Hepatocyte (in vitro differentiated cells): ENCODE measurements at regions not wholly inside any gene's neighbourhood (a gene's known extent, or its start where the extent isn't known, plus 50 kb on each side); places are given as distances from the start of the nearest gene placed in this dataset.

Experiments used
- DNase-seq: peaks from one replicate; pipeline ENCODE4 v3.0.0-alpha.2; 2016; ENCODE audit warnings: low spot score
- H2AFZ ChIP-seq: fragments of 200-600 bp; sonication (generic); 2 replicates; pipeline ENCODE4 v1.6.0; 2016; ENCODE audit warnings: antibody characterized with exemption, mild to moderate bottlenecking
- H3K27ac ChIP-seq: fragments of 200-600 bp; sonication (generic); 2 replicates; pipeline ENCODE4 v1.5.1; 2016; ENCODE audit warnings: mild to moderate bottlenecking
- H3K27me3 ChIP-seq: fragments of 200-600 bp; sonication (generic); 2 replicates; pipeline ENCODE4 v1.6.1; 2016
- H3K36me3 ChIP-seq: fragments of 200-600 bp; sonication (generic); replicated peaks from 2 replicates; pipeline ENCODE4 v1.5.1; 2016; ENCODE audit warnings: low read depth; ENCODE audit not compliant: insufficient read depth
- H3K4me1 ChIP-seq: fragments of 200-600 bp; sonication (generic); 2 replicates; pipeline ENCODE4 v1.5.1; 2016; ENCODE audit warnings: mild to moderate bottlenecking, moderate library complexity; ENCODE audit not compliant: insufficient read depth
- H3K4me2 ChIP-seq: fragments of 200-600 bp; sonication (generic); 2 replicates; pipeline ENCODE4 v1.6.0; 2016
- H3K4me3 ChIP-seq: fragments of 200-600 bp; sonication (generic); 2 replicates; pipeline ENCODE4 v1.5.1; 2016; ENCODE audit warnings: mild to moderate bottlenecking
- H3K79me2 ChIP-seq: fragments of 200-600 bp; sonication (generic); 2 replicates; pipeline ENCODE4 v1.6.0; 2017; ENCODE audit warnings: mild to moderate bottlenecking
- H3K9me2 ChIP-seq: fragments of 200-600 bp; sonication (generic); replicated peaks from 2 replicates; pipeline ENCODE4 v1.6.0; 2017; ENCODE audit warnings: mild to moderate bottlenecking; ENCODE audit not compliant: insufficient read depth
- H3K9me3 ChIP-seq: fragments of 200-600 bp; sonication (generic); 2 replicates; pipeline ENCODE4 v1.5.1; 2016; ENCODE audit warnings: low read depth, mild to moderate bottlenecking
- H4K20me1 ChIP-seq: fragments of 200-600 bp; sonication (generic); 2 replicates; pipeline ENCODE4 v1.6.0; 2016; ENCODE audit warnings: mild to moderate bottlenecking; ENCODE audit not compliant: insufficient read depth, poor library complexity, severe bottlenecking
- EZH2 ChIP-seq: fragments of 200-600 bp; sonication (generic); IDR thresholded peaks from 2 replicates; pipeline ENCODE4 v1.6.1; 2016; ENCODE audit warnings: antibody characterized with exemption, mild to moderate bottlenecking, borderline replicate concordance
- EZH2phosphoT487 ChIP-seq: fragments of 200-600 bp; sonication (generic); IDR thresholded peaks from one replicate; pipeline ENCODE4 v1.6.1; 2018; ENCODE audit warnings: antibody characterized with exemption, mild to moderate bottlenecking, low read depth, moderate library complexity; ENCODE audit not compliant: unreplicated experiment, severe bottlenecking
- WGBS: methylation state at CpG from one replicate; pipeline ENCODE4 v1.1.6; 2016; ENCODE audit warnings: low lambda C conversion rate; ENCODE audit errors: missing lambda C conversion rate; 5-methylcytosine and 5-hydroxymethylcytosine counted together
- TF ChIP-seq, protein P1 (sequence below): fragments of 200-600 bp; sonication (generic); IDR thresholded peaks from 2 replicates; pipeline ENCODE4 v1.5.1; 2016; ENCODE audit warnings: antibody characterized with exemption, mild to moderate bottlenecking; ENCODE audit not compliant: poor library complexity

DNA sequence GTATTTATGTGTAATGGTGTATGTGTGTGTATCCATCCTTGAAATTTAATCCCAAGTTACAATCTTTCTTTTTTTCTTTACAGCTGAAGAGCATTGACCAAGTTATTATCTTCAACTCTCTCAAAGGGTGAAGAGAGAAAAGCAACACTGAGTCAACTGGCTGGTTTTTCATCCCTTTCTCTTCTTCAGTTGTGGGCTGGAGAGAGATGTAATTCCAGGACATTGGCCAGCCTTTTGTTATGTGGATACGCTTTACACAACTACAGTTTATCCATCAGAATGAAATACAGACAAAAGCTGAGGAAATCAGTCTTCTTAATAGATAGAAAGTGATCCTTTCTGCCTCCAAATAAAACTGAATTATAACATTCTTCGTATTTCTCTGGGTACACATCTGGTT lies 357.0 kb upstream of the NCAM2 start:
- no peaks in the 10 kb centered on the region for H3K4me1 ChIP-seq
- H3K4me3 ChIP-seq = no peak overlapping the region
- no peaks in the 10 kb centered on the region for H3K9me3 ChIP-seq
- no peaks in the 10 kb centered on the region for H3K79me2 ChIP-seq
- 75% methylated on average over 2 of the region's 2 CpGs for WGBS
- no peak for DNase-seq
- H3K36me3 ChIP-seq = no peaks in the 10 kb centered on the region
- H4K20me1 ChIP-seq = no peaks in the 10 kb centered on the region
- H3K27ac ChIP-seq = no peak overlapping the region
- TF ChIP-seq, protein P1, sequence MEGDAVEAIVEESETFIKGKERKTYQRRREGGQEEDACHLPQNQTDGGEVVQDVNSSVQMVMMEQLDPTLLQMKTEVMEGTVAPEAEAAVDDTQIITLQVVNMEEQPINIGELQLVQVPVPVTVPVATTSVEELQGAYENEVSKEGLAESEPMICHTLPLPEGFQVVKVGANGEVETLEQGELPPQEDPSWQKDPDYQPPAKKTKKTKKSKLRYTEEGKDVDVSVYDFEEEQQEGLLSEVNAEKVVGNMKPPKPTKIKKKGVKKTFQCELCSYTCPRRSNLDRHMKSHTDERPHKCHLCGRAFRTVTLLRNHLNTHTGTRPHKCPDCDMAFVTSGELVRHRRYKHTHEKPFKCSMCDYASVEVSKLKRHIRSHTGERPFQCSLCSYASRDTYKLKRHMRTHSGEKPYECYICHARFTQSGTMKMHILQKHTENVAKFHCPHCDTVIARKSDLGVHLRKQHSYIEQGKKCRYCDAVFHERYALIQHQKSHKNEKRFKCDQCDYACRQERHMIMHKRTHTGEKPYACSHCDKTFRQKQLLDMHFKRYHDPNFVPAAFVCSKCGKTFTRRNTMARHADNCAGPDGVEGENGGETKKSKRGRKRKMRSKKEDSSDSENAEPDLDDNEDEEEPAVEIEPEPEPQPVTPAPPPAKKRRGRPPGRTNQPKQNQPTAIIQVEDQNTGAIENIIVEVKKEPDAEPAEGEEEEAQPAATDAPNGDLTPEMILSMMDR = no peak
- TF ChIP-seq EZH2phosphoT487 (no peak), EZH2 (no peak)
- H3K9me2 ChIP-seq = no peaks in the 10 kb centered on the region
- H3K4me2 ChIP-seq = no peak overlapping the region
- no peak overlapping the region for H2AFZ ChIP-seq
- no peaks in the 10 kb centered on the region for H3K27me3 ChIP-seq

DNA sequence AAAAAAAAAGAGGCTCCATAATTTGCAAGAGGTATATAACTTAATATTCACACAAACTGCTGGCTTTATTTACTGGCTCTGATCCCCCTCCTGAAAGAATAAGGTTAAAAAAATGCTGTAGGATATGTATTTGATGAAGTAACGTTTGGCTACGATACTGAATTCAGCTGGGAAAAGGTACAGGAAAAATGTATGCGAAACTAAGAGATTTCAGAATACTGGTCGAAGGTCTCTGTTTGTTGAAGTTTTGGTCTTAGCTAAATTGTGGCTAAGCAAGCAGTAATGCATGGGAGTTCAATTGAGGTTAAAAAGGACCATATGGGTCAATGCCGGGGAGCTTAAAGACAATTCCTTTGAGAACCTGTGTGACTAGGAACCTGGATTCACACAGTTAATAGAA lies 355.5 kb upstream of the NCAM2 start:
- no peak overlapping the region for H3K27ac ChIP-seq
- no peaks in the 10 kb centered on the region for H3K9me2 ChIP-seq
- TF ChIP-seq EZH2phosphoT487 (no peak), EZH2 (no peak)
- TF ChIP-seq, protein P1 = no peak
- WGBS = 77% methylated on average over 5 of the region's 5 CpGs
- no peaks in the 10 kb centered on the region for H3K9me3 ChIP-seq
- H3K36me3 ChIP-seq = no peaks in the 10 kb centered on the region
- H3K79me2 ChIP-seq = no peaks in the 10 kb centered on the region
- no peaks in the 10 kb centered on the region for H4K20me1 ChIP-seq
- no peaks in the 10 kb centered on the region for H3K4me1 ChIP-seq
- no peaks in the 10 kb centered on the region for H3K27me3 ChIP-seq
- no peak overlapping the region for H2AFZ ChIP-seq
- no peak overlapping the region for H3K4me3 ChIP-seq
- no peak for DNase-seq
- no peak overlapping the region for H3K4me2 ChIP-seq

DNA sequence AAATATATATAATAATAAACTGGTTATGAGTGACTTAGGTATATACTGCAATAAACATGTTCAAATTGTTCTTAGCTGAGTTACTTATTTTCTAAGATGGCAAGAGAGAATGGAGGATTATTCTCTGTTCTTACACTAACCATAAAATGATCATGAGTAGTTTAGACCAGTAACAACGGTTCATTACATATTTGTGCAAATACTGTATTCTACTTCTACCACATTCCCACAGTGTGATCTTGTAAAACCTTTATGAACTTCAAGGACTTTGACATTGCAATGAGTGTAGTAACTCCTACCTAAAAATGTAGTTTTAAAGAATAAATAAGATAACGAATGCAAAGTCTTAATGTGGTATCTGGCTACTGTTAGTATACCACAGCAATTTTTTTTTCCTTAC lies 353.7 kb upstream of the NCAM2 start:
- Histone ChIP-seq H3K79me2 (no peaks in the 10 kb centered on the region), H3K27ac (no peak overlapping the region), H3K9me2 (no peaks in the 10 kb centered on the region), H3K4me1 (no peaks in the 10 kb centered on the region), H2AFZ (no peak overlapping the region), H4K20me1 (no peaks in the 10 kb centered on the region), H3K9me3 (no peaks in the 10 kb centered on the region), H3K4me3 (no peak overlapping the region), H3K36me3 (no peaks in the 10 kb centered on the region), H3K27me3 (no peaks in the 10 kb centered on the region), H3K4me2 (no peak overlapping the region)
- DNase-seq = no peak
- WGBS = 64% methylated on average over 2 of the region's 2 CpGs
- TF ChIP-seq, protein P1 = no peak
- TF ChIP-seq EZH2phosphoT487 (no peak), EZH2 (no peak)

DNA sequence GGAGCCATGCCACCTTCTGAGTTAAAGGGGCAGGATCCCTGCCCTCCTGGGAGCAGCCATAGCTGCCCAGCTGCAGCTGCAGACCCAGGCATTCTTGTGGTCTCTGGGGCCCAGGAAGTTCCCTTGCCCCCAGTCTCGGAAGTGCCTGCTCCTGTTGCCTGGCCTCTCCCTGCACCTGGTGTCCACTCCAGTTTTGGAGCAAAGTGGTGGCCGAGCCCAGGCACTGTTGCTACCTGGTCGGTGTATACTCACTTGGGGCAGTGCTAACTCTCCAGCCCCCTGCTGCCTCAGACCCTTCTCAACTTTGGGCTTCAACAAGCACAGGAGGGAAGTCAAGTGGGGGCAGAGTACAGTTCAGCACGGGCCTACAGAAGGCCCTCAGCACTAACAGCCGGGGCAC lies 352.9 kb upstream of the NCAM2 start:
- H4K20me1 ChIP-seq = no peaks in the 10 kb centered on the region
- H3K79me2 ChIP-seq = no peaks in the 10 kb centered on the region
- H3K27me3 ChIP-seq = no peaks in the 10 kb centered on the region
- no peaks in the 10 kb centered on the region for H3K9me3 ChIP-seq
- H3K27ac ChIP-seq = no peak overlapping the region
- no peak overlapping the region for H3K4me2 ChIP-seq
- 90% methylated on average over 5 of the region's 5 CpGs for WGBS
- no peaks in the 10 kb centered on the region for H3K4me1 ChIP-seq
- TF ChIP-seq EZH2 (no peak), EZH2phosphoT487 (no peak)
- TF ChIP-seq, protein P1 = no peak
- no peak for DNase-seq
- no peak overlapping the region for H3K4me3 ChIP-seq
- no peaks in the 10 kb centered on the region for H3K36me3 ChIP-seq
- H3K9me2 ChIP-seq = no peaks in the 10 kb centered on the region
- no peak overlapping the region for H2AFZ ChIP-seq
